Activated naive CD4-positive, alpha-beta T cell treated with anti-CD3 and anti-CD28 coated beads for 36 hours (primary cell): ENCODE measurements at regions not wholly inside any gene's neighbourhood (a gene's known extent, or its start where the extent isn't known, plus 50 kb on each side); places are given as distances from the start of the nearest gene placed in this dataset.

Experiments used
- CTCF ChIA-PET: fragments of 350-600 bp; sonication (Branson Sonifier 250); formaldehyde crosslinking; loops from one replicate; lab custom pipeline; 2021; ENCODE audit warnings: antibody characterized with exemption; lab: Charles Lee
- DNase-seq: peaks from one replicate; pipeline ENCODE4 v3.0.0-alpha.2; 2020
- H3K27ac Mint-ChIP-seq: one replicate; pipeline ENCODE4 v1.8.0; 2021; ENCODE audit warnings: mild to moderate bottlenecking, mixed read lengths
- H3K27me3 Mint-ChIP-seq: one replicate; pipeline ENCODE4 v1.8.0; 2021; ENCODE audit warnings: low read depth, mixed read lengths
- H3K36me3 Mint-ChIP-seq: one replicate; pipeline ENCODE4 v1.8.0; 2021; ENCODE audit warnings: low read depth, mixed read lengths
- H3K4me1 Mint-ChIP-seq: one replicate; pipeline ENCODE4 v1.8.0; 2021; ENCODE audit warnings: low read depth, mixed read lengths
- H3K4me3 Mint-ChIP-seq: one replicate; pipeline ENCODE4 v1.8.0; 2021; ENCODE audit warnings: mild to moderate bottlenecking, moderate library complexity, mixed read lengths
- H3K9me3 Mint-ChIP-seq: one replicate; pipeline ENCODE4 v1.8.0; 2021; ENCODE audit warnings: mixed read lengths
- intact Hi-C: fragments of 100-400 bp; cut with micrococcal nuclease; formaldehyde crosslinking; loops from one replicate; pipeline ENCODE4 v1.15.1; 2023

- H3K27me3 Mint-ChIP-seq, result peaks cover 8% of the 10 kb centered on the region
- peaks cover 50% of the 10 kb centered on the region for H3K9me3 Mint-ChIP-seq
- DNase-seq, result peak; percentile 40
- intact Hi-C loops, result no loop called here
- CTCF ChIA-PET, result no interaction called here
- H3K4me3 Mint-ChIP-seq, result no peak overlapping the region
- peaks cover 19% of the 10 kb centered on the region for H3K4me1 Mint-ChIP-seq
- H3K36me3 Mint-ChIP-seq, result peaks cover 26% of the 10 kb centered on the region
- H3K27ac Mint-ChIP-seq, result no peak overlapping the region
Observed at GRCh38 chr14:51419685-51420084, 179.6 kb downstream of the TMX1 start.

- Mint-ChIP-seq H3K27ac (no peak overlapping the region), H3K4me1 (peaks cover 19% of the 10 kb centered on the region), H3K9me3 (peaks cover 35% of the 10 kb centered on the region), H3K27me3 (no peaks in the 10 kb centered on the region), H3K4me3 (no peak overlapping the region), H3K36me3 (peaks cover 24% of the 10 kb centered on the region)
- intact Hi-C loops, result no loop called here
- no peak for DNase-seq
- CTCF ChIA-PET, result no interaction called here
Observed at GRCh38 chr14:51422704-51423103, 182.7 kb downstream of the TMX1 start.

DNA sequence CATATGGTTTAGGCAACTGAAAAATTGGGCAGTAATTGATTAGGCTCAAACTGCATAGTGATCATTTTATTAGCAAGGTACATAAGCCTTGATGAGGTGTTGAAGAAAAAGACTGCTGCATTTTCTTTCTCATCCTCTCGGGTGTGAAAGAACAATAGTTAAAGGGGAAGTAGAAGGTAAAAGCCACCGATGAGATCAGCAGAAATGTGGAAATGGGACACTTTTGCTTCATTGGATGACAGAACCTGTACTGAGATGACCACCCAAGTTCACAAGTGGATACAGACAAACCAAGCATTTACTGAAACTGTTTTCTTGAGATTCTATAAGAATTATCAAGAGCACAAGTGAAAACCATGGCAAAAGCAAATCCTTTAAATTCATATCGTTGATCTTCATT is 184.0 kb downstream of the TMX1 start:
- Mint-ChIP-seq H3K9me3 (peaks cover 28% of the 10 kb centered on the region), H3K36me3 (peaks cover 19% of the 10 kb centered on the region), H3K4me1 (peaks cover 19% of the 10 kb centered on the region), H3K4me3 (no peak overlapping the region), H3K27ac (no peak overlapping the region), H3K27me3 (peaks cover under 1% of the 10 kb centered on the region)
- DNase-seq, result no peak
- intact Hi-C loops, result no loop called here
- CTCF ChIA-PET, result interaction anchor here (1.0 kb wide), 1 partner anchor 356 kb away, joined by 4 read pairs; no protein-coding TSS in a partner anchor

DNA sequence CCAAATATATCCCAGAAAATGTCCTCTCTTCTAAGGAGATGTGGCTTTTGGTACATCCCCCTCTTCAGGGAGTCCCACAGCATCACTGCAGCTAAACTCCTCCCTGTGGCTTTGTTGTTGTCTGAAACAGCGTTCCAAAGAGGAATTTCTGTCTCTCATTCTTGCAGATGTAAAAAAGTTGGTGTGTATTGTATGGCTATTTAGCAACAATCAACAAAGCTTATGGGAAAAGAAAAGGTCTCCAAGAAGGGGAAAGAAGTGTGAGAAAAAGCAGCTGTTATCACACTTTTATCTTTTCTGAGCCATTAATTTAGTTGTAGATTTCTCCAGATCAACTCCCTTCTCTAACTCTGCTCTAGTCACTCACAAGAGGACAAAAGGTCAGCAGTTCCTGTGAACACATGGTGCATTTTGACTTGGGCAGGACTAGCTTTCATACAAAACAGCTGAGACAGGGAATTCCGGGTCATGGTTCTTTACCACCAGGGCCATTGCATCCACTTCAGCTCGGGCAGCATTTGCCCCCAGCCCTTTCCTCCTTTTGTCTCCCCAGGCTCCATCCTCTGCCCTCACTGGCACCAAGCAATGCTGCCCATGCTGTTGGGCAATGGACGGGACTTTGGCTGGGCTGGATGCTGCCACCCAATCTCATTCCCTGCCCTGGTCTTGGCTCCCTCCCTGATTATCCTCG is 184.7 kb downstream of the TMX1 start:
- Mint-ChIP-seq H3K4me1 (peaks cover 14% of the 10 kb centered on the region), H3K27me3 (peaks cover 5% of the 10 kb centered on the region), H3K4me3 (no peak overlapping the region), H3K27ac (no peak overlapping the region), H3K36me3 (peaks cover 12% of the 10 kb centered on the region), H3K9me3 (peaks cover 22% of the 10 kb centered on the region)
- no peak for DNase-seq
- intact Hi-C loops, result no loop called here
- CTCF ChIA-PET, result interaction anchor here (0.6 to 1.0 kb wide), 2 partner anchors 354 to 355 kb away, joined by 4 read pairs; no protein-coding TSS in a partner anchor

DNA sequence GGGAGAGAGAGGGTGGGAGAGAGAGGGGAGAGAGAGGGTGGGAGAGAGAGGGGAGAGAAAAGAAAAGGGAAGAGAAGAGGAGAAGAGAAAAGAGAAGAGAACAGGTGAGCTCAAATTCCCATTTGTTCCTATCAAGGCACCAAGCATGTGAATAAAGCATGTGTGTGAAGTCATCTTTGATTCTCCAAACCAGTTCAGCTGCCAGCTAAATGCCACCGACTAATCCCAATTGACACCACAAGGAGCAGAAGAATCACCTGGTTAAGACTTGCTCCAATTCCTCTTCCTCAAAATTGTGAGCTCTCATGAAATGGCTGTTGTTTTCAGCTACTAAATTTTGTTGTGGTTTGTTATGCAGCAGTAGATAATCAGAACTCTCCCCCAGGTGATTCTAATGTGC is 188.9 kb downstream of the TMX1 start:
- CTCF ChIA-PET, result no interaction called here
- intact Hi-C loops, result no loop called here
- Mint-ChIP-seq H3K27ac (no peak overlapping the region), H3K4me3 (no peak overlapping the region), H3K27me3 (peaks cover 12% of the 10 kb centered on the region), H3K36me3 (no peaks in the 10 kb centered on the region), H3K4me1 (no peaks in the 10 kb centered on the region), H3K9me3 (no peaks in the 10 kb centered on the region)
- no peak for DNase-seq

DNA sequence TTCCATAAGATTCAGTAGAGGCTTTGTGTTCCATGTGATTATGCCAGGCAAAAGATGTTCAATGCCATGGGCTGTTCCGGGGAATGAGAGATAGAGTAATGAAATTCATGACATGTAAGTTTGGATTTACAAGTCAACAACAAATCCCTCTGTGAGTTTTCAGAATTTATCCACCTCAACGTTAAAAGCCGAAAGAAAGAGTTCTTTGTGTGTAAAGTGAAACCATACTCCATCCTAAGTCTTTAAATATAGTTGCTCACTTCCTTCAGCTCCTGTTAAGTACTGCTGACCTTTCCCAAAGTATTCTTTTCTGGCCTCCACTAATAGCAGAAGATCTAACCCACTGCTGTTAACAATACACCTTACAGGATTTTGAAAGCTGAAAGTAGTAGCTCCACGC is 190.0 kb downstream of the TMX1 start:
- intact Hi-C loops, result no loop called here
- no peak overlapping the region for H3K4me3 Mint-ChIP-seq
- no peaks in the 10 kb centered on the region for H3K9me3 Mint-ChIP-seq
- no peaks in the 10 kb centered on the region for H3K4me1 Mint-ChIP-seq
- no peak overlapping the region for H3K27ac Mint-ChIP-seq
- H3K27me3 Mint-ChIP-seq, result peaks cover 12% of the 10 kb centered on the region
- H3K36me3 Mint-ChIP-seq, result no peaks in the 10 kb centered on the region
- CTCF ChIA-PET, result no interaction called here
- DNase-seq, result no peak

DNA sequence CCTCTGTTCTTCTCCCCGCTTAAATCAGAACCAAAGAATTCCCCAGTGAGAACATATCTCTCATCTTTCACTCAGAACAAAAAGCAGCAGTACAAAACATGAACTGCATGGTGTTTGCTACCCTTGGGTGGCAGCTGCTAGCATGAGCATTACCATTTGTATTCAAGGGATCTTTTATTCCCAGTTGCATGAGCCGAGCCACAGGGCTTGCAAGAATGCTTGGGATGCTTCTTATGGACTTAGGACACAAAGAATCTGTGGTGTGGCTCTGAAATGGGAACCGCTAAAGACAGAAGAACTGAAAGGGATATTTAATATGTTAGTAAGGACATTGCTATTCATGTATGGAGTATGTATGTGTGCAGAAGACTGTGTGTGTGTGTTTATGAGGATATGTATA is 190.6 kb downstream of the TMX1 start:
- no peak overlapping the region for H3K27ac Mint-ChIP-seq

DNA sequence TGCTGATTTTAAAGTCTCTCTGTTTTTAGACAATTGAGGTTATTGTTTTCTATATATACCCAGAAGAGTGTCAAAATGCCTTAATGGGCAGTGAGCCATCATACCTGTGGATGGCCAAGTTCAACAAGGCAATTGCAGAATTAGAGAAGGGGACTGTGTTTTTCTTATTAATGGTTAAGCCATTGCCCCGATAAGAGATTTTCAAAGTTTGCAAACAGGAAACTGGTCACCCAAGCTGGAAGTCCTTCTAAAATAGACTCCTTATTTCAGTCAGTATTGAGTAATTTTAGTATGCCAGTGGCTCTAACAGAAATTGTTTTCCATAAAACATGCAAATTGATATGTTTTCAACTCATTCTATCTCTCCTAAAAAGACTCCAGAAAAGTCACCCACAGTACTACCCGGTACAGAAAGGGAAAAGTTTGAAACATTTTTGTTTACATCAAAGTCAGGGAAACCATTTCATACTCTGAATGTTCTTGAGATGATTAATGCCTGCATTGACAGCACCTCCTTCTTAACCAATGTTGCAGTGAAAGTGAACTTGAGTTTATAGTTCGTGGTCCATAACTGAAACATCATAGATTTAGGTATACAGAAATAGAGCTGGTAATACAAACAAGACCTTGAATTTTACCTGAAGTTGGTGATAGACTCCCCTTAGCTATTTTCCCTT is 191.1 kb downstream of the TMX1 start:
- Mint-ChIP-seq H3K27me3 (peaks cover 12% of the 10 kb centered on the region), H3K9me3 (no peaks in the 10 kb centered on the region)

More for the DNA sequence above, 190.6 kb downstream of the TMX1 start:
- H3K4me3 Mint-ChIP-seq, result no peak overlapping the region
- H3K4me1 Mint-ChIP-seq, result no peaks in the 10 kb centered on the region
- DNase-seq, result no peak
- intact Hi-C loops, result no loop called here
- no peaks in the 10 kb centered on the region for H3K36me3 Mint-ChIP-seq
- no peaks in the 10 kb centered on the region for H3K9me3 Mint-ChIP-seq
- H3K27me3 Mint-ChIP-seq, result peaks cover 12% of the 10 kb centered on the region
- CTCF ChIA-PET, result no interaction called here

DNA sequence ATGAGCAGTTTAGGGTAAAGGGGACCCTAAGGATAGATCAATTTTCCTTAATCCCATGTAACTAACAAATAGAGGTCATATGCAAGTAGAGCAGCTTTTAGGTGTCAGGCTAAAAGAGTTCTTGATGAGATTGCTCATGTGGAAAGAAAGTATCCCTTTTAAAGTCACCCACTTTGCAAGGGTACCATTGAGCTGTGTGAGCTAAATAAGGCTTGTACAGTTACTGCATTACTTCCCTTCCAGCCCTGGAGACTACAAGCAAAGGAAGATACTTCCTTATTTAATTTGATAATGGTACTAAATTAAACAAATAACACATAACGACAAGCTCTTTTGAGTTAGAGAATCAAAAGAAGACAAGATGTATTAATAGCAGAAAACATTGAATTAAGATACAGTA is 191.7 kb downstream of the TMX1 start:
- CTCF ChIA-PET, result interaction anchor here (0.7 kb wide), 1 partner anchor 505 kb away, joined by 3 read pairs; no protein-coding TSS in a partner anchor
- H3K9me3 Mint-ChIP-seq, result no peaks in the 10 kb centered on the region

More for the DNA sequence above, 191.1 kb downstream of the TMX1 start:
- H3K27ac Mint-ChIP-seq, result no peak overlapping the region
- no peak overlapping the region for H3K4me3 Mint-ChIP-seq
- no peaks in the 10 kb centered on the region for H3K36me3 Mint-ChIP-seq
- no peak for DNase-seq
- intact Hi-C loops, result no loop called here
- CTCF ChIA-PET, result no interaction called here
- H3K4me1 Mint-ChIP-seq, result no peaks in the 10 kb centered on the region

DNA sequence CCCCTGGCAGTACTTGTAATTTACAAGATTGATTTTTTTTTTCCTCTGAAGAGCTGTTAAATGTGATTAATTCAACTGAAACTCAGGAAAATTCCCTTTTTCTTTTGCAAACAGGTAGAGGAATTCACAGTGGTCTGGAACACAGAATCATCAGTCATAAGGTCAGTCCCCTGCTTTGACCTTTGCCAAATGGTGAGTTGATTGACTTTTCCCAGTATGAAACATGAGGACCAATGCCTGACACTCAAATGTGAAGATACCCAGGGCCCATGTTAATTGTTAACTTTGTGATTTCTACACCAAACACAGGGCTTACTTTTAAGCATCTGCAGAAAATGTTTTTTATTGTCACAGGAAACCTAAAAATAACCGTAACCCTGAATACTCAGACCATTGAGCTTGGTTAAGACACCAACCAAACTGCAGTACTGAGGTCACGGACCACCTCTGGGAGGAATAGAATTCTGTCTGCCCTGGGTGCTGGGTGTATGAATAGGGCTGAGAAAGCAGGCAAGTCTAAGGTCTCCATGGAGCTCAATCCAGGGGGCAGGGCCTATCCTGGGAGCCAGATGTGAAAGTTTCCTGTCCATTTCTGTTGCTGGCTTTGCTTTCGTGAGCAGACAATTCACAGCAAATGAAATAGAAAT is 192.4 kb downstream of the TMX1 start:
- Mint-ChIP-seq H3K4me3 (no peak overlapping the region), H3K9me3 (no peaks in the 10 kb centered on the region), H3K4me1 (no peaks in the 10 kb centered on the region), H3K36me3 (no peaks in the 10 kb centered on the region), H3K27me3 (peaks cover 16% of the 10 kb centered on the region), H3K27ac (no peak overlapping the region)
- intact Hi-C loops, result no loop called here
- no peak for DNase-seq
- CTCF ChIA-PET, result interaction anchor here (0.7 kb wide), 1 partner anchor 506 kb away, joined by 3 read pairs; no protein-coding TSS in a partner anchor

More for the DNA sequence above, 191.7 kb downstream of the TMX1 start:
- Mint-ChIP-seq H3K4me3 (no peak overlapping the region), H3K27ac (no peak overlapping the region), H3K36me3 (no peaks in the 10 kb centered on the region), H3K4me1 (no peaks in the 10 kb centered on the region), H3K27me3 (peaks cover 16% of the 10 kb centered on the region)
- DNase-seq, result no peak
- intact Hi-C loops, result no loop called here

DNA sequence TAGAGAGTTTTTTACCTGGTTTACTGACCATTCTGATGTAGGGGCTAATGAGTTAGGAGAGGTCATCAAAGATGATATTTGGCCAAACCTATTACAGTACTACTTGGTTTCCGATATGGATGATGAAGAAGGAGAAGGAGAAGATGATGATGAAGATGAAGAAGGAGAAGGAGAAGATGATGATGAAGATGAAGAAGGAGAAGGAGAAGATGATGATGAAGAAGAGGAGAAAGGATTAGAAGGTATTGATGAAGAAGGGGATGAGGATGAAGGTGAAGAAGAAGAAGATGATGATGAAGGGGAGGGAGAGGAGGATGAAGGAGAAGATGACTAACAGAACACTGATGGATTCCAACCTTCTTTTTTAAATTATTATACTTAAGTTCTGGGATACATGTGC is 196.6 kb downstream of the TMX1 start:
- CTCF ChIA-PET, result no interaction called here
- H3K4me1 Mint-ChIP-seq, result no peaks in the 10 kb centered on the region
- DNase-seq, result no peak
- no peak overlapping the region for H3K27ac Mint-ChIP-seq
- H3K9me3 Mint-ChIP-seq, result no peaks in the 10 kb centered on the region
- H3K27me3 Mint-ChIP-seq, result peaks cover 13% of the 10 kb centered on the region
- no peaks in the 10 kb centered on the region for H3K36me3 Mint-ChIP-seq
- no peak overlapping the region for H3K4me3 Mint-ChIP-seq
- intact Hi-C loops, result no loop called here

DNA sequence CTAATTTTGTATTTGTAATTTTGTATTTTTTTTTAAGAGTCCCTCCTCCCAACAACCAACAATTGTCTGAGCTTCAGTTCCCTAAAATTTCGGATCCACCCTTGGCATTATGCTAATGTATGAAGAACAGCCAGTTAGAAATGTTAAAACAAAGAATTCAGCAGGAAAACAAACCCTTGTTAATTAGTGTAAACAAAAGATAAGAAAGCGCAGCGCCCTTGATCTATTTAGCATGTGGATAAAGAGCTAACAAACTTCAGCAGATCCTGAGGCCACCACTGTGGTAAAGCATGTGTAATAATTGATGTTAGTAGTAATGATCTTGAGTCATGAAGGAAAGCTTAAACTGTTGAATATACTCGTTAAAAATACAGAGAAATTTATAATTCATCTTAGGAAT is 199.8 kb downstream of the TMX1 start:
- CTCF ChIA-PET, result interaction anchor here (0.9 kb wide), 1 partner anchor 162 kb away, joined by 3 read pairs; no protein-coding TSS in a partner anchor
- no peaks in the 10 kb centered on the region for H3K9me3 Mint-ChIP-seq
- no peaks in the 10 kb centered on the region for H3K36me3 Mint-ChIP-seq
- intact Hi-C loops, result no loop called here
- H3K4me3 Mint-ChIP-seq, result no peak overlapping the region
- no peaks in the 10 kb centered on the region for H3K4me1 Mint-ChIP-seq
- no peak overlapping the region for H3K27ac Mint-ChIP-seq
- H3K27me3 Mint-ChIP-seq, result peaks cover 12% of the 10 kb centered on the region
- DNase-seq, result no peak
